Activated CD4-positive, alpha-beta T cell treated with anti-CD3 and anti-CD28 coated beads for 1 hour (primary cell): ENCODE measurements at regions not wholly inside any gene's neighbourhood (a gene's known extent, or its start where the extent isn't known, plus 50 kb on each side); places are given as distances from the start of the nearest gene placed in this dataset.

Experiments used
- DNase-seq: peaks from one replicate; pipeline ENCODE4 v3.0.0-alpha.2; 2020

DNA sequence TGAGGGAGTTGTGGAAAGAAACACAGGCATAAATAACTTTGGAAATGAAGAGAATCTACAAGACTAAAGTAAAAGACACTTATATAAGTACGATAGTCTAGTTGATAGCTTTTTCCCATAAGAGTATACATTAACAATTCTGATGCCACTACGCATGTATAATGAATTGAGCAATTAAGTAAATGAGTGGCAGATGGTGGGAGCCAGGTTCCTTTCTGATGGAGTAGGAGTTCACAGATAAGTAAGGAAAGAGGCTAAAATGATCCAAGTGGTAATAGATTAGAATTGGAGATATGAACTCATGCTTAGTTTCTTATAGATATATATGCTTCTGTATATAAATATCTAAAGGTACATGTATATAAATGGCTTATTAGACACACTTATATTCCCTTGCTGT lies 368.3 kb downstream of the FAM181B start:
- DNase-seq: no peak

DNA sequence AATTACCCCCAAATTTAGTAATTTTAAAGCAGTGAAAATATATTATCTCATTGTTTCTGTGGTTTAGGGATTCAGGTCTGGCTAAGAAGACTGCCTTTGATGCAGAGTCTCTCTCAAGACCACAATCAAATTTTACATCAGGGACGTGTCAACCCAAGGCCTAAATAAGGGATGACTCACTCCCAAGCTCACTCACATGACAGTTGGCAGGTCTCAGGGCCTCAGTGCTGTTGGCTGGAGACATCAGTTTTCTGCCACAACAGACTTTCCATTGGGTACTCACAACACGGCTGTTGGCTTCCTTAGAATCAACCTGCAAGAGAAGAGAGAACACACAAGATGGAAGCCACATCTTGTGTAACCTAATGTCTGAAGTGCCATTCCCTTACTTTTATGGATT lies 377.3 kb downstream of the FAM181B start:
- no peak for DNase-seq

DNA sequence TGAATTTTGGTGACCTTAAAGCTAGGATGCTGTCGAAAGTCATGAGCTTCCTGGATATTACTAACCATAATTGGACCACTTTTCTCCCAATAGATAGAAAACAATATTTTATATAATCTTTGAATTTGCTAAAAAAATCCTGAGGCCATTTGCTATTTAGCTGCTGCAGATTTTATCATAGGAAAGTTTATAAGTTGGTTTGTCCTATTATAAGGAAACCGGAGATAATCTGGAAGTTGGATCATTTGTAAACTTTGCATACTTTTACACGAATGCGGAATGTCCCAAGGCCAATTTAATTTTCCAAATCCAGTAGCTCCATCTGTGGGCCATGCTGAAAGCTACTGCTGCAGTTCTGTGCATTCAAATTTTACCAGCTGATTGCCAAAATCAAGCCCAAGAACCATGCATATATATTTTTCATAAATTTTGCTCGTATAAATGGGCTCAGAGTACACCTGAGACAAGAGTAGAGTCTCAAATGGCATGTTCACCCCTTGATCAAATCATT lies 378.3 kb downstream of the FAM181B start:
- DNase-seq: no peak

DNA sequence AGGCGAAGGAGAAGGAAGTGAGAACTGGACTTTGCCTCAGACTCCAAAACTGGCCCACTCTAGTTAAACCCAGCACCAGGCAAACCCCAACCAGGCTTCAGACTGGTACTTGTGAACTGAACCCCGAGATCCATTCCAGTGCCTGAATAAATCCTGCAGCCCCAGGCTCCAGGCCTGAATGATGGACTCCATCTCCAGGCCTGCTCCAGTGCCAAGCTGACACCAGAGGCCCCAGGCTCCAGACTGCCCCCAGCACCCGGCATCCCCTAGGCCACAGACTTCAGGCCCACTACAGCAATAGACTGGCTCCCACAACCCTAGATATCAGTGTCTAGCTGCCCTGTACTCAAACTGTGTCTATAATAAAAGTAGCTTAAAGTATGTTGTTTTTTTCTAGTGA lies 406.8 kb downstream of the FAM181B start:
- DNase-seq: no peak

DNA sequence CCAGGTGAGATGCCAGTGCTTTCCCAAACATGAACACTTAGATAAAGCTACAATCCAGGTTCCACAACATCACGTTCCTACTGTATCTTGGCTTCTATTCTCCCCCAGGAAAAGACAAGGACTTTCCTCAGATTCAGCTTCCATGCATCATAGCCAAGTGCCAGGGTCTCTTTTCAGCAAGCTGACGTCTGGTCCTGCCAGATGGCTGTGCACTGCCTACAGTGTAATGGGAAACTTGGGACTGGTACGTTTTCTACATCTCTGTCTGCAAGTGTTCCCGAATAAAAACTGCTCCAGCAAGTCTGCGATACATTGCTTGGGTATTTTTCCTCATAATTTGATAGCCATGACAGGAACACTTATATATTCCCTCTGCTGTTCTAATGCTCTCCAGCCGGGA lies 412.5 kb downstream of the FAM181B start:
- no peak for DNase-seq

DNA sequence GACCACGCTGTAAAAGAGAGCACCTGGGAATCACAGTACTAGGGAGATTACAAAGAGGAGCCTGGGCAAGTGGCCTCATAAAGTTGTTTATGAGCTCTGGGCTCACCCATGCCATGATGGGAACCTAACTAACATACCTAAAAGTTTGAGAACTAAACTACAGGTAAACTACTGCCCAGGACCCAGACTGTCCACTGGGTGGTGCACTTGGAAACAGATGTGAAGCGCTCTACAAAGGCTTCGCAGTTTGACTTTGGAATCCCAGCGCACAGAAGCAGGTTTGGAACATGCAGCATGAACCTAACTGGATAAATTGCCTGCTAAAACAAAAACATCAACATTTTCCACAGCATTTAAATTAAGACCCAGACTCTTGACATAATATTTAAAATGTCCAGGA lies 418.6 kb downstream of the FAM181B start:
- DNase-seq: no peak

DNA sequence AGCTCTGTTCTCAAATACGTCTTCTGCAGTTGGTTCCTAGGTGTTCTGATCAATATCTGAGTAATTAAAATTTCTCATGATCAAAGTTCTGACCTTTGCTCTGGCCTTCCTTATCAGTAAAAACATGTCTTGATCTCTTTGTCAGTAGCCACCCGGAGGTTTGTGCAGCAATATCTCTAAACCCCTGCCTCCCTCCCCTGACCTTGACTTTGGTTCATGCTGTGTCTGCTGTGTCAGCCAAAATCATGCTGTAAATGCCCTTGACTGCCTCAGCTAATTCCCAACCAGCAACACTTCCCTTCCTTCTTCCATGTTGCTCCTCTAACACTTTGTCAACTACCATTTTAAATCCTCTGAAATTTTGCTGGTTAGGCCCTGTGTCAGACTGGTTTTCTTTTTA lies 424.7 kb downstream of the FAM181B start:
- DNase-seq: no peak

DNA sequence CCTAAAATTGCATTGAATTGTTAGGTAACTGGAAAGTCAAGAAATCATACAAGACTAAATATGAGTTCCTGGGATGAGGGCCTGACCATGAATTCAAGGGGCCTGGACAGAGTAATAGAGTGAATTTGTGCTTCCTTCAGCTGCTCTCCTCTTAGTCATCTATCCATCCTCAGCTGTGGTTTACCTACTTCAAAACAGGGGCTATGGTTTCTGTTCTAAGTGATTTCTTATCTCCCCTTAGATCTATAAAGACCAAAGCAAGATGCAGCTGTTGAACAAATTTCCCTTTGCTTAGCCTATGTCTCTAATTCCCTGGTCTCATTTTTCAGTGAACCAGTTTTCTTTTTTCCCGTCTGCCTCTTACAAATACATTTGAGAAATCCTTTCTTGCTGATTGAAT lies 428.5 kb downstream of the FAM181B start:
- DNase-seq: no peak

DNA sequence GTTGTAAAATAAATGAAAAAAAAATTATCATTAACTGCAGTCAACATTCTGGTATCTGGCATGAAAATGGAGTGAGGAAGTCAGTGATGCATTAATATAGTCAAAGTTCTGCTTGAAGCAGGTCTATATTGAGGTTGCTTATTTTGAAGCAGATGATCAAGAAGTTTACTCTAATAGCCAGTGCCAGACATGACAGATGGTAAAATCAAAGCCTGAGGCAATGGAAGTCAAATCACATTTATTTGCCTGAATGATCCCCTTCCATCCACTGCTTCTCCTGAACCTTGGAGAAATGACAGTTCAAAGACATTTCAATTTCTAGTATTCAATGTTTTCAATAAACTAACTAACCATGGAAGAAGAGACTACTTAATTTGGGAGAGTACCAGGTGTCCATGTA lies 430.0 kb downstream of the FAM181B start:
- no peak for DNase-seq

DNA sequence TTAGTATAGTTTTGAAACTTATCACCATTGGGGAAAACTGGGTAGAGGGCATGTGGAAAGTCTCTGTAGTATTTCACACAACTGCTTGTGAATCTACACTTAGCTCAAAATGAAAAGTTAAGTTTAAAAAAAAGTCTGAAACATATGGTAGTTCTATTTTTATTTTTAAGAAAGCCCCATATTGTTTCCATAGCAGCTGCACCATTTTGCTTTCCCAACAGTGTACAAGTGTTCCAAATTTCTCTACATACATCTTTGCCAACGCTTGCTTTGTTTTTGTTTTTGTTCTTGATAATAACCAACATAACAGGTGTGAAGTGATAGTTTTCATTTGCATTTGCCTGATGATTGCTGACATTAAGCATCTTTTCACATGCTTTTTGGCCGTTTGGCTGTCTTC lies 445.2 kb downstream of the FAM181B start:
- DNase-seq: no peak

DNA sequence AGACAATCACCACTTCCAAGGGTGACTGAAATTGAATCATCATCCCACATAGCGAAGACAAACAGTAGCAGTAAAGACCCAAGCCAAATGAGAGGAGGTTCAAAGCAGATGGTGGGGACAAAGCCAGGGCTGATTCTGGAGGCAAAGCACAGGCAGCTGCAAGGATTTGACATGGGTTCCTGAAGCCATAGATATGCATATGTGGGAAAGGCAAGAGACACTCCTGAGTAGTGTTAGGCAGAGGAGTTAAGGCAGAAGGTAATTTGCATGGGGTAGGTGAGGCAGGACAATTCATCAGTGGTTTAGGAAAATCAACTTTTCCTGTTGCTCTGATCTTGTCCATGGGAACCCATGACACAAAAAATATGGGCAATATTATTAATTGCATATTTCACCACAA lies 462.8 kb downstream of the FAM181B start:
- DNase-seq: no peak

DNA sequence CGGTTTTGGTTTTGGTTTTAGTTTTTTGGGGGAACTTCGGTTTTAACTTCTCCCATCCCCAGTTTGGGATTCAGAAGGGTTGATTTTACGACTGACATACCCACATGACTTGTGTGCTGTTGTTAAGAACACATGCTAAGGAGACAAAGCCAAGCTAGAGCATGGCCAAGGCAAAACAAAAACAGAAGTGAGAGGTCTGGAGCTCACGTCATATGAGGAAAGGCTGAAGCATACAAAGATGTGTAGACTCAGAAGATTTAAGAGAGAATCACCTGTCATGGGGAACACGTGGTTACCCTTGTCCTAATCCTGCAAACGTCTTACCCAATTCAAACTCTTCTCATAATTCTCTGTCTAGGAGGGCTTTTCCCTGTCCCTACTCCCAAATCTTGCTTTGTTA lies 465.0 kb downstream of the FAM181B start:
- DNase-seq: no peak

DNA sequence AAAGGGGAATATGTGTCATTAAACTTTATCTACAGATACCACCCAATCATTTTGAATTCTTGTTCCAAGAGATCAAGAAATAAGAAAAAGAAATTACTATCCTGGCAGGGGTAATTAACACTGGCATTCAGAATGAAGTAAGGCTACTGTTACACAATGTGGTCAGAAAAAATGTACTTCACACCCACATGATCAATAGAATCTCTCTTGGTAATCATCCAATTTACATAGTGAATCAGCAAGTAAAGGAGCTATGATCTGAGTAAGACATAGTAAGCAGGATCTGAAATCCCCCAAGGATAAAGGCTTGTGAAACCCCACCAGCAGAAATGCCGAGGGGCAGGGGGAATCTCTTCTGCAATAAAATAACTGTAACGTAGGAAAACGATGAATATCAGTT lies 466.5 kb downstream of the FAM181B start:
- no peak for DNase-seq

DNA sequence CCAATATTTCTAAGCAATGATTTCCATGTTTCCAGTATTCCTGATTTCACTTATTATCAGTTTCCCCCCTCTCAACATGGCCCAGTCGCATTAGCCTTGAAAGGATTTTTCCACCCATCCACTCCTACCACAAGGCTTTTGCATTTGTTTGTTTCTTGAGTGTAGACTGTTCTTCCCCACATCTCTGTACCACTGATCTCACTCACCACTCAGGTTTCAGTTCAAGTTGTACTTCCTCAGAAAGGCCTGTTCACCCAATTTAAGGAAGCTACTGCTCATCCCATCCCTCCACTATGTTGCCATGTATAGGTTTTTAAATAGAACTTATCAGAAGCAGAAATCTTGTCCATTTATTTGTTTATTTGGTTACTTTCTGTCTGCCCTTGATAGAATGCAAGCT lies 472.3 kb downstream of the FAM181B start:
- DNase-seq: no peak

DNA sequence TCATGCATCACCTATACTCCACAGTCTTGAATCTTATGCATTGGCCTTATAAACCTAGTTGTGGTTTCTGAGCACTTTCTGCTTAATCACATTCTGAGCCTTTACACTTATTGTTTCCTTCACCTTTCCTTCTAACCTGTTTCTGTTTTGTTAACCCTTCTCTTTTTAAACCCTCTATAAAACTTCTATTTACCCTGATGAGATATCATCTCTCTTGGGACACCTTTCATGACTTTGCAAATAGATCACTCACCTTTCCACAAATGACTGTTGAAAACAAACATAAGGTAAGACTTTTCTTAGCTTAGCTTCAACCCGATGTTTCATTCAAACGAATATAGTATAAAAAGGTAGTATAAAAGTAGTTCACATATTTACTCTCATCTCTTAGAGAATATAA lies 483.6 kb downstream of the FAM181B start:
- DNase-seq: no peak

DNA sequence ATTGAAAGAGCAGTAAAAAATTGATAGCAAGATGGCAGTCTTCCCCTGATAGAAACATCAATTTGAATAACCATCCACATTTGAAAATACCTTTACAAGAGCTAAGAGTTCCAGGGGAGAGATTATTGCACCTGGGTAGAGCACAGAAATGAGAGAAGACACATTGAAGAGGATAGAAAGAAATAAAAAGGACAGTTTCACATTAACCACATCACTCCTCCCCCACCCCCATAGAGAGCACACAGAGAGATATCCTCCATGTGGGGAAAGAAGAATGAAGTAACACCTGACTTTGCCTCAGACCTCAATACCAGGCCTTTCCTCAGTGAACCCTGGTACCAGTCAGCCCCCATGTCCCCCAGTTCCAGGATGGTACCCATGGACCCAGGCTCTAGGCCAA lies 486.7 kb downstream of the FAM181B start:
- no peak for DNase-seq

DNA sequence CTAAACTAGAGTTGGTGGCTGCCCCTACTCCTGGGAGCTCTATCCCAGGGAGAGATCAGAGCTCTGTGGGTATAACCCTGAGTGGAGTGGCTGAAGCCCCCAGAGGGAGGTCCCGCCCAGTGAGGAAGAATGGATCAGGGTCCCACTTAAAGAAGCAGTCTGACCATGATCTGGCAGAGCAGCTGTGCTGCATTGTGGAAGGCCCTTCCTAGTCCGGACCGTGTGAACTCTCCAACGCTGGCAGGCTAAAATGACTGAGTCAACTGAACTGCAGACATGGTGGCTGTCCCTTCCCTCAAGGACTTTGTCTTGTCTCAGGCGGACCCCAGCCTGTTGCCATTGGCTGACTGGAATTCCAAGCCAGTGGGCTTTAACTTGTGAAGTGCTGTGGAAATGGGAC lies 494.2 kb downstream of the FAM181B start:
- no peak for DNase-seq

DNA sequence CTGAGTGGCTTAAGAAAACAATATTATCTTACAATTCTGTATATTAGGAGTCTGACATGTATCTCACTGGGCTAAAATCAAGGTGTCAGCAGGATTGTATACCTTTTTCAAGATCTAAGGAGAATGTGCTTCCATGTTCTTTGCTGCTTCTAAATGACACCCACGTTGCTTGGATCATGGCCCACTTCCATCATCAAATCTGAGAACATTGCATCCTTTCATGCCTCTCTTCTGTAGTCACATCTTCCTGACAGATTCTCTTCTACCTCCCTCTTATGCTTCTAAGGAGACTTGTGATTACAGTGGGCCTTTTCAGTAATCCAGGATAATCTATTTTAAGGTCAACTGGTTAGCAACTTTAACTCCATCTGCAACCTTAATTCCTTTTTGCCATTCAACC lies 499.4 kb downstream of the FAM181B start:
- DNase-seq: no peak

DNA sequence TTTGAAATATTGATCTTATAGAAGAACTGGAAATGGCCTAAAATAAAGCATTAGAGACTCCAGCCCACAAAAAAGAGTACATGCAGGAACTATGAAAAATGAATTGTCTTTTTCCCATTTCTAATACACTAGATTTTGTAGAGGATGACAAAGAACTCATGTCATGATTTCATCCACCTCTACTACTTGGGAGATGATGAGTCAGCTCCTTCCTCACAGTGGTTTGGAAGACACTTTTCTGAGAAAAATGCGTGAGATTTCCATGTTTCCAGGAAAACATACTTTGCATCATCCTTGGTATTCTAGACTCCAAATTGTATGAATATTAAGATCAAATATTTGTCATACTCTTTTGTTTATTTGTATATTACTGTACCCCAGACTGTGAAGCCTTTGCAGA lies 500.5 kb downstream of the FAM181B start:
- no peak for DNase-seq

DNA sequence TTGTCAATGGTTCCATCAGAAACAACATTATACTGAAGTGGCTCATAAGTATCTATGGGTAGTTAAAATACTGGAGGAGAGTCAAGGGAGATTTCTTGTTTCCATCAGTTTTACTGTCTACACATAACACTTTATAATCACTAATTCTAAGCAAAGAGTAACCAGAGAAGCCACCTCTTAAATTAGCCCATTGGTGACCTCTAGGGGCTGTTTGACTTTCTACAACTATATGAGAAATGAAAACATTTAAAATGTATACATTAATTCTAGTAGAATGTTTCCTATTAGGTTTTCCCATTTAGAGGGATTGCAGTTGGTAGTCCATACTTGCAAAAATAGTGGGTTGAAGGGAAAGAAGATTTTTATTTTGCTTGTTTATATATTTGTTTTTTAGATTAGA lies 504.3 kb downstream of the FAM181B start:
- DNase-seq: no peak

DNA sequence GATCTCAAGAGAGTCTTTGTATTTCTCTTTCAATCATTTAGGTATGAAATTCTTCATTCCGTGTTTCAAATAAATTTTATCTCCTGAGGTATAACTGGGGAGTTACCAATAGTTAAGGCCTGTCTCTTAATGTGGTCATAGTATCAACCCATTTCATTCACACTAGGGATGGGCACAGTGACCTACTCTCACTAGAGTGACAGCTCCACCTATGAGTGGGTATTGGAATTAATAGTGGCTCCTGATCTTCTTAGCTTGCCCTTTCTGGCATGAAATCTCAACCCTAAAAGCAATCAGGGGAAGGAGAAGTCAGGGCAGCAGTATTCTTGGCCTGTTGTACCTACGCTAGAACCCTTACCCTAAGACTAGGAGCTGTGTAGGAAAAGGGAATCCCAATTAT lies 507.7 kb downstream of the FAM181B start:
- DNase-seq: no peak

DNA sequence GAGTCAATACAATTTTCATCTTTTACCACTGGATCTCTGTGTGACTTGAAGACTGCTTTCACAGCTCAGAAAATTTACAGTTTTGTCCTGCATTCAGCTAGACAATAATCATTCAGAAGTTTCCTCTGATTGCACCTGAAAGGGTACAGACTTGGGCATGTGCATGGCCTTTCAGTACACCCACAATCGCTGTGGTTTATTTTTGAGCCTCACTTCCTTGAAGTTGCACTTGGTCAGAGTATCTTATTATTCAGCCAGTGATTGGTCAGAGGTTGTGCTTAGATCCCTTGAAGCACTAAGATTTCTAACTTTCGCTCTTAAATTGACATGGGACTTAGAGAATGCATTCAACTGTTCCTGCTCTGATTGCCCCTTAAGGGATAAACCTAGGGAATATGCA lies 508.2 kb downstream of the FAM181B start:
- DNase-seq: no peak

DNA sequence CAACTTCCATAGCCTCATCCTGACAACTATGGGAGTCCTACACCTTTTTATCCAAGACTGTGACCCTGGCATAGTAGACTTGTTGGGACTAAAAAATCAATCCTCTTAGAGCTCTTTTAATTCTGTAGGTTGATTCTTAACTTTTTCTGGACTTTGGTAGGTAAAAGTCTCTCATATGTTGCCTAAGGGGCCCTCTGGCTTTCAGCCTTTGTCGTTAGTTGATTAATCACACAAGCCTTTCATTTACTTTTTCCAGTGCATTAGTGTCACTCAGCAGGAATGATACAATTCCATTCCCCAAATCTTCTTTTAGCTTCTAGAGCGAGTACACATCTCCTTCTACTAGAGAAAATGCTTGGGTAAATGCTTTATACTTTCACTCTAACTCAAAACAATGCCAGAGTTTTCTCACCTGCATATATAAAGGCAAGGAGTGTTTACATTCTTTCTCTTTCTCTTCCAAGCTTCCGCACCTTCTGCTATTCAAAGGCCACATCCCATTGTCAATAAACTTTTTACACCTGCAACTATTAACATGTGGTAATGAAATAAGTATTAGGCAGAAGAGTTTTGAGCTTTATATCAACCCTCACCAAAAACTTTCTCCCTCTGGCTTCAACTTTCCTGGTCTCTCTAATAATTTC lies 516.6 kb downstream of the FAM181B start:
- DNase-seq: no peak

DNA sequence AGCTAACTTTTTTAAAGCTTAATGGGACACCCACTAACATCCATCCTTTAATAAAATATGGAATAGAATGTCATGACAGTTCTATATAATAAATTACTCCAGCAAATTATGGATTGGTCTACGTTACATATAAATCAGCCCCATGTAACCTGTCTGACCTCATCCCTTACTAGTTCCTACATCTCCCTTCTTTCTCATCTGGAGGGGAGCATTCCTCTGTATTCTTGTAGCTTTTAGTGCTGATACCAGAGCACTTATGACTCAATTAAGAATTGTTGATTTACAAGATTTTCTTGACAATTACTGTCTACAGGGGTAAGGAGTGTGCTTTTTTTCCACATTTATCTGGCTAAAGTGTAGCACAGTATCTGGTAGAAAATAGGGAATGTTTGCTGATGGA lies 523.7 kb downstream of the FAM181B start:
- DNase-seq: no peak

DNA sequence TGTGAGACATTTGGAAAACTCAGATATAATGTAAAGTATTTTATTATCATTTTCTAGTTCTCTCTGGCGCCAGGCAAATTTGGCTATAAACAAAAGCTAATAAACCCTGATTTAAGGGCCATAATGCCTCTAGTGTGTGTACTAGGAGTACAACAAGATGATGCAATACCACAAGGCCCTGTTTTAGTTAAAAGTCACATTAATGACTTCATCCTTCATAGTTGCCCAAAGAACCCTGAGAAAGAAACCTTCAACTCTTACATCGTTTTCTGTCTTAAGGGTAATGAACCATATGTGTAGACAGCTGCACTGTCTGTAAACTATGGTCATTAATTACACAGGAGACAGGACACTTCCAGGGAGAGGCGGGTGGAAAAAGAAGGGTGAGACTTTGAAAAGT lies 538.4 kb downstream of the FAM181B start:
- DNase-seq: no peak

DNA sequence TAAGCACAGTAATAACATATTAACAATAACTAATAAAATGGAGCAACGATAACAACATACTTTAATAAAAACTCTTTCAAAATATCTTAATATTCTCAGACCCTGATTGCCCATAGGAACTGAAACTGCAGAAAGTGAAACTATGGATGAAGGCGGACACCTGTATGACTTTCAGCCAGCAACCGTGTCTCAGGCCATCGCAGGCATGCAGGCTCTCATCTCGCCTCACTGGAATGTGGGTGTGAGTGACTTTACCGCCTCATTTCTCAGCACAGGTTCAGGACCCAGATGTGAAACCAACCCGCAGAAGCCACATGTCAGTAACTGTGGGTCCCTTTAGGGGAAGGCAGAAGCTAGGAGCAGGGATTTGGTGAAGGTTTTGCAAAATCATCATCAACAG lies 539.1 kb downstream of the FAM181B start:
- DNase-seq: no peak
